HEK293T (cell line): ENCODE measurements at regions not wholly inside any gene's neighbourhood (a gene's known extent, or its start where the extent isn't known, plus 50 kb on each side); places are given as distances from the start of the nearest gene placed in this dataset.

ENCODE experiments used
- CTCF ChIA-PET: fragments of 350-600 bp; formaldehyde crosslinking; extraction: SDS; loops from one replicate; lab custom pipeline; 2021; ENCODE audit warnings: antibody characterized with exemption, inconsistent platforms; lab: Yijun Ruan, JAX
- POLR2A ChIA-PET: fragments of 350-600 bp; formaldehyde crosslinking; extraction: SDS; loops from one replicate; lab custom pipeline; 2020; ENCODE audit warnings: antibody characterized with exemption, inconsistent platforms; lab: Yijun Ruan, JAX
- DNase-seq: peaks from one replicate; pipeline ENCODE4 v3.0.0; 2012; ENCODE audit warnings: mixed read lengths; ENCODE audit errors: extremely low spot score
- ARNT ChIP-seq: fragments of 450-650 bp; IDR thresholded peaks from 2 replicates; pipeline ENCODE4 v1.6.1; 2017; ENCODE audit warnings: mild to moderate bottlenecking
- BHLHE40 ChIP-seq: fragments of 450-650 bp; IDR thresholded peaks from 2 replicates; pipeline ENCODE4 v1.6.1; 2016; ENCODE audit warnings: mild to moderate bottlenecking, moderate library complexity, borderline replicate concordance
- CTBP1 ChIP-seq: fragments of 450-650 bp; IDR thresholded peaks from 2 replicates; pipeline ENCODE4 v1.6.1; 2016; ENCODE audit warnings: borderline replicate concordance
- ELF4 ChIP-seq: fragments of 450-650 bp; IDR thresholded peaks from 2 replicates; pipeline ENCODE4 v1.6.1; 2017; ENCODE audit warnings: antibody characterized with exemption
- FOXA1 ChIP-seq: fragments of 450-650 bp; IDR thresholded peaks from 2 replicates; pipeline ENCODE4 v1.6.1; 2016; ENCODE audit warnings: mild to moderate bottlenecking
- FOXK2 ChIP-seq: fragments of 450-650 bp; IDR thresholded peaks from 2 replicates; pipeline ENCODE4 v1.6.1; 2016; ENCODE audit warnings: mild to moderate bottlenecking
- FOXM1 ChIP-seq: fragments of 450-650 bp; IDR thresholded peaks from 2 replicates; pipeline ENCODE4 v1.6.1; 2017; ENCODE audit warnings: mild to moderate bottlenecking, borderline replicate concordance
- HDGF ChIP-seq: fragments of 450-650 bp; IDR thresholded peaks from 2 replicates; pipeline ENCODE4 v1.6.1; 2017; ENCODE audit warnings: antibody characterized with exemption, borderline replicate concordance
- L3MBTL2 ChIP-seq: fragments of 450-650 bp; conservative IDR thresholded peaks from 2 replicates; pipeline ENCODE4 v1.6.1; 2016; ENCODE audit warnings: mild to moderate bottlenecking
- LEF1 ChIP-seq: fragments of 450-650 bp; IDR thresholded peaks from 2 replicates; pipeline ENCODE4 v1.6.1; 2017; ENCODE audit warnings: mild to moderate bottlenecking, borderline replicate concordance
- NFRKB ChIP-seq: fragments of 450-650 bp; IDR thresholded peaks from 2 replicates; pipeline ENCODE4 v1.6.1; 2016; ENCODE audit warnings: mild to moderate bottlenecking, moderate library complexity
- PKNOX1 ChIP-seq: fragments of 450-650 bp; IDR thresholded peaks from 2 replicates; pipeline ENCODE4 v1.6.1; 2016
- SP1 ChIP-seq: fragments of 450-650 bp; IDR thresholded peaks from 2 replicates; pipeline ENCODE4 v1.6.1; 2017
- SUZ12 ChIP-seq: fragments of 450-650 bp; IDR thresholded peaks from 2 replicates; pipeline ENCODE4 v1.6.1; 2016; ENCODE audit warnings: mild to moderate bottlenecking
- TARDBP ChIP-seq: fragments of 450-650 bp; IDR thresholded peaks from 2 replicates; pipeline ENCODE4 v1.6.1; 2016
- ZNF384 ChIP-seq: fragments of 450-650 bp; IDR thresholded peaks from 2 replicates; pipeline ENCODE4 v1.6.1; 2016

GRCh38 chr4:54417476-54417875 is 188.4 kb downstream of the PDGFRA start:
- ChIA-PET POLR2A (no interaction called here), CTCF (no interaction called here)
- no peak for DNase-seq
- TF ChIP-seq LEF1 (no peak), ARNT (no peak), PKNOX1 (no peak), ELF4 (no peak), ZNF384 (no peak), FOXM1 (no peak), CTBP1 (no peak), FOXK2 (no peak), HDGF (no peak), TARDBP (no peak), L3MBTL2 (no peak)

GRCh38 chr4:54418468-54418867 is 189.4 kb downstream of the PDGFRA start:
- DNase-seq: no peak
- TF ChIP-seq TARDBP (no peak), SUZ12 (no peak), L3MBTL2 (no peak), ELF4 (no peak), HDGF (no peak), SP1 (no peak), NFRKB (no peak), FOXA1 (no peak), BHLHE40 (no peak), ARNT (no peak), FOXM1 (no peak), LEF1 (no peak), PKNOX1 (no peak), ZNF384 (no peak), FOXK2 (no peak), CTBP1 (no peak)
- ChIA-PET CTCF (no interaction called here), POLR2A (no interaction called here)

- TF ChIP-seq FOXK2: no peak
- TF ChIP-seq ARNT: no peak
- TF ChIP-seq LEF1: no peak
- TF ChIP-seq CTBP1: no peak
- TF ChIP-seq ELF4: no peak
- TF ChIP-seq BHLHE40: no peak
- ChIA-PET POLR2A (no interaction called here), CTCF (no interaction called here)
- DNase-seq: no peak
Observed at GRCh38 chr4:54423066-54423465, 194.0 kb downstream of the PDGFRA start.

GRCh38 chr4:54427826-54428225 is 198.7 kb downstream of the PDGFRA start:
- TF ChIP-seq HDGF: no peak
- TF ChIP-seq TARDBP: no peak
- TF ChIP-seq SUZ12: no peak
- no peak for TF ChIP-seq NFRKB
- TF ChIP-seq FOXA1: no peak
- TF ChIP-seq LEF1: no peak
- TF ChIP-seq BHLHE40: no peak
- TF ChIP-seq FOXK2: no peak
- TF ChIP-seq FOXM1: no peak
- TF ChIP-seq CTBP1: no peak
- no peak for DNase-seq
- ChIA-PET POLR2A (no interaction called here), CTCF (no interaction called here)

- no peak for DNase-seq
- CTCF ChIA-PET: no interaction called here
- TF ChIP-seq SUZ12: no peak
- TF ChIP-seq FOXK2: no peak
- no peak for TF ChIP-seq ARNT
- TF ChIP-seq NFRKB: no peak
- TF ChIP-seq LEF1: no peak
- POLR2A ChIA-PET: no interaction called here
Observed at GRCh38 chr4:54428940-54429339, 199.8 kb downstream of the PDGFRA start.

GRCh38 chr4:54433686-54434085 is 204.6 kb downstream of the PDGFRA start:
- CTCF ChIA-PET: interaction anchor here (0.8 kb wide), 1 partner anchor 100 kb away, joined by 7 read pairs; no protein-coding TSS in a partner anchor
- POLR2A ChIA-PET: no interaction called here
- DNase-seq: peak; percentile 23
- no peak for TF ChIP-seq ZNF384
- no peak for TF ChIP-seq SUZ12
- no peak for TF ChIP-seq FOXM1
- no peak for TF ChIP-seq NFRKB

- ChIA-PET CTCF (no interaction called here), POLR2A (no interaction called here)
- TF ChIP-seq BHLHE40 (no peak), LEF1 (no peak), ELF4 (no peak), FOXM1 (no peak), NFRKB (no peak), SUZ12 (no peak), ARNT (no peak), FOXA1 (no peak), L3MBTL2 (no peak), HDGF (no peak), ZNF384 (no peak), SP1 (no peak)
- no peak for DNase-seq
Observed at GRCh38 chr4:54439831-54440243, 210.7 kb downstream of the PDGFRA start.
